K562 (cell line): ENCODE measurements at regions not wholly inside any gene's neighbourhood (a gene's known extent, or its start where the extent isn't known, plus 50 kb on each side); places are given as distances from the start of the nearest gene placed in this dataset.
A peak's percentile ranks its signal among the peaks of the same experiment; 100 is the strongest.
"Not testable (repeated sequence)": the region's sequence is repeated elsewhere in the genome, so short reads cannot be mapped to it uniquely, and the experiment has no call there.

Source experiments
- ATAC-seq: fragments of 200-7000 bp; cut with Tn5 transposase; 3 replicates; pipeline ENCODE4 v1.9.1; 2020; ENCODE audit warnings: moderate library complexity
- BruUV-seq: library from RNA; stranded (reverse); fragments of 400-500 nt; replicated peaks from 2 replicates; lab custom pipeline; 2021; lab: Mats Ljungman, UMichigan
- CTCF ChIA-PET: fragments of 300-600 bp; formaldehyde crosslinking; extraction: SDS; loops from one replicate; lab custom pipeline; 2021; ENCODE audit warnings: low intra/inter-chr PET ratio; lab: Yijun Ruan, JAX
- POLR2A ChIA-PET: fragments of 300-600, 350-650 bp; sonication (Branson Sonifier 250); formaldehyde crosslinking; extraction: SDS; loops from one replicate; lab custom pipeline; 2021; ENCODE audit warnings: antibody characterized with exemption, inconsistent platforms; lab: Yijun Ruan, JAX
- DNase-seq, 4 experiments: peaks; one replicate each; pipeline versions ENCODE4 v3.0.0 to v3.0.0-alpha.2; 2011 to 2018; ENCODE audit warnings: low spot score in 3 of 4, mixed read lengths in 3 of 4; ENCODE audit errors: extremely low read depth in 1 of 4
- FAIRE-seq: peaks from 2 replicates; lab custom pipeline; 2011; peaks lifted over from hg19 to GRCh38; lab: Jason Lieb, UNC
- H2AFZ ChIP-seq: 2 replicates; pipeline ENCODE4 v1.6.0; 2011; ENCODE audit warnings: low read depth, low read length, control low read depth, inconsistent platforms
- H3K27ac ChIP-seq: fragments of 200-600 bp; 3 replicates; pipeline ENCODE4 v1.8.0; 2011; ENCODE audit warnings: low read depth, mild to moderate bottlenecking, control low read depth, inconsistent platforms, low read length, moderate library complexity, mixed read lengths; ENCODE audit errors: extremely low read depth
- H3K27me3 ChIP-seq, 2 experiments: fragments of 300-600 bp in 1 of 2; 2 replicates in 1 of 2; 3 replicates in 1 of 2; pipeline versions ENCODE4 v1.6.0 to v1.8.0; 2011; ENCODE audit warnings: inconsistent platforms in 2 of 2, low read length in 2 of 2, mild to moderate bottlenecking in 1 of 2, mixed read lengths in 1 of 2, moderate library complexity in 1 of 2; ENCODE audit not compliant: control insufficient read depth in 2 of 2, insufficient read depth in 2 of 2
- H3K36me3 ChIP-seq: fragments of 300-600 bp; 3 replicates; pipeline ENCODE4 v1.8.0; 2011; ENCODE audit warnings: mild to moderate bottlenecking, low read length, inconsistent platforms; ENCODE audit not compliant: control insufficient read depth, insufficient read depth
- H3K4me1 ChIP-seq, 2 experiments: fragments of 200-600 bp in 1 of 2; replicated peaks in 1 of 2; 2 replicates in 1 of 2; 3 replicates in 1 of 2; pipeline versions ENCODE4 v1.5.1 to v1.8.0; 2011; ENCODE audit warnings: inconsistent platforms in 2 of 2, low read length in 2 of 2, mild to moderate bottlenecking in 1 of 2, mixed read lengths in 1 of 2, moderate library complexity in 1 of 2; ENCODE audit not compliant: control insufficient read depth in 2 of 2, insufficient read depth in 2 of 2
- H3K4me2 ChIP-seq: 2 replicates; pipeline ENCODE4 v1.6.1; 2011; ENCODE audit warnings: low read length, control low read depth, inconsistent platforms, mixed read lengths; ENCODE audit not compliant: insufficient read depth
- H3K4me3 ChIP-seq: fragments of 200-600 bp; sonication (generic), shearing (Covaris generic); 2 replicates; pipeline ENCODE4 v1.5.1; 2016; ENCODE audit warnings: control low read depth, inconsistent platforms
- H3K79me2 ChIP-seq: fragments of 200-600 bp; 3 replicates; pipeline ENCODE4 v1.8.0; 2011; ENCODE audit warnings: low read length, inconsistent platforms; ENCODE audit not compliant: control insufficient read depth, insufficient read depth
- H3K9ac ChIP-seq, 2 experiments: 2 replicates each; pipeline versions ENCODE4 v1.6.0 to v1.6.1; 2011; ENCODE audit warnings: low read depth in 2 of 2, low read length in 2 of 2, control low read depth in 1 of 2, inconsistent platforms in 1 of 2, mild to moderate bottlenecking in 1 of 2, mixed read lengths in 1 of 2; ENCODE audit not compliant: insufficient read depth in 1 of 2
- H3K9me1 ChIP-seq: one replicate; pipeline ENCODE4 v1.6.0; 2011; ENCODE audit warnings: inconsistent platforms, mild to moderate bottlenecking, low read length, moderate library complexity; ENCODE audit not compliant: control insufficient read depth, insufficient read depth
- H3K9me3 ChIP-seq: replicated peaks from 2 replicates; pipeline ENCODE4 v1.5.1; 2011; ENCODE audit warnings: low read depth, low read length, inconsistent platforms; ENCODE audit not compliant: control insufficient read depth, insufficient read depth
- H4K20me1 ChIP-seq: replicated peaks from 2 replicates; pipeline ENCODE4 v1.6.1; 2011; ENCODE audit warnings: low read length, inconsistent platforms, mixed read lengths; ENCODE audit not compliant: control insufficient read depth, insufficient read depth
- BCL6 ChIP-seq: fragments of 250-450 bp; sonication (Bioruptor Pico); IDR thresholded peaks from 2 replicates; pipeline ENCODE4 v1.4.0; 2020
- FOXO4 ChIP-seq: fragments of 450-650 bp; formaldehyde crosslinking; IDR thresholded peaks from 2 replicates; pipeline ENCODE4 v1.4.0; 2020; ENCODE audit warnings: mild to moderate bottlenecking, moderate library complexity
- HIVEP1 ChIP-seq: fragments of 250-450 bp; sonication (Bioruptor Pico); IDR thresholded peaks from 2 replicates; pipeline ENCODE4 v1.4.0; 2020; ENCODE audit warnings: mild to moderate bottlenecking
- NR4A1 ChIP-seq, 2 experiments: fragments of 250-450 bp in 1 of 2; fragments of 450-650 bp in 1 of 2; sonication (Bioruptor Pico) in 1 of 2; IDR thresholded peaks; 2 replicates each; pipeline versions ENCODE4 v1.4.0 to v1.6.1; 2016 to 2020; ENCODE audit warnings: mild to moderate bottlenecking in 2 of 2, missing compliant biosample characterization in 1 of 2, missing genetic modification characterization in 1 of 2, moderate library complexity in 1 of 2
- SRF ChIP-seq, 2 experiments: fragments of 250-450, 450-650 bp in 1 of 2; sonication (Bioruptor Pico) in 1 of 2; sonication (generic) in 1 of 2; formaldehyde crosslinking; IDR thresholded peaks; 2 replicates each; pipeline versions ENCODE4 v1.5.0 to v1.5.1; 2020 to 2022; ENCODE audit warnings: mild to moderate bottlenecking in 1 of 2, missing genetic modification reagents in 1 of 2
- ZC3H4 ChIP-seq: sonication (generic); formaldehyde crosslinking; IDR thresholded peaks from 2 replicates; pipeline ENCODE4 v1.9.0; 2021; ENCODE audit warnings: missing genetic modification reagents, borderline replicate concordance
- ZNF436 ChIP-seq: fragments of 250-450, 450-650 bp; sonication (Bioruptor Pico); formaldehyde crosslinking; IDR thresholded peaks from 2 replicates; pipeline ENCODE4 v1.7.0; 2020; ENCODE audit warnings: mild to moderate bottlenecking
- ZNF583 ChIP-seq: fragments of 250-450 bp; sonication (Bioruptor Pico); IDR thresholded peaks from 2 replicates; pipeline ENCODE4 v1.4.0; 2020
- WGBS: fragments of 100-300 bp; shearing (Covaris generic); methylation state at CpG from one replicate; pipeline ENCODE4 v1.1.6; 2016; ENCODE audit warnings: low coverage, mixed read lengths; ENCODE audit not compliant: insufficient coverage; ENCODE audit errors: missing lambda C conversion rate; 5-methylcytosine and 5-hydroxymethylcytosine counted together
- in situ Hi-C: fragments of 300-500 bp; cut with MboI; formaldehyde crosslinking; loops from 4 replicates; pipeline ENCODE4 v1.15.0; 2018; ENCODE audit warnings: inconsistent platforms, mixed read lengths
- intact Hi-C: fragments of 100-400 bp; cut with micrococcal nuclease; formaldehyde crosslinking; loops from 2 replicates; pipeline ENCODE4 v1.14.2; 2022

GRCh38 chr21:8234059-8234458 is 2287.3 kb upstream of the TPTE start (continued):
- TF ChIP-seq FOXO4 (CRISPR knock-in tag) (peak; percentile 93), ZC3H4 (CRISPR knock-in tag) (0 out of 2 replicates have a peak, but pooled peaks have one; percentile 12), NR4A1 (CRISPR knock-in tag; IDR thresholded peaks at IDR 0.05) (peak; percentile 86; the same call in 1 of the 2 replicates), ZNF436 (peak; percentile 94), ZNF583 (peak; percentile 91; the same call in 1 of the 2 replicates), HIVEP1 (CRISPR knock-in tag) (peak; percentile 96), BCL6 (CRISPR knock-in tag) (0 out of 2 replicates have a peak, but pooled peaks have one; percentile 64), SRF (CRISPR knock-in tag; IDR thresholded peaks at IDR 0.05) (peak in 1 of 2 experiments; percentile 86; a peak in 2 of 4 replicates)
- TF ChIP-seq NR4A1 (tag; IDR thresholded peaks at IDR 0.05), result not testable (repeated sequence)

- CTCF ChIA-PET, H4K20me1 ChIP-seq, intact Hi-C loops, H3K9me1 ChIP-seq, FAIRE-seq, H3K4me2 ChIP-seq, H3K4me1 ChIP-seq, H3K9me3 ChIP-seq, H2AFZ ChIP-seq, H3K79me2 ChIP-seq, H3K9ac ChIP-seq, POLR2A ChIA-PET, DNase-seq, BruUV-seq, H3K4me3 ChIP-seq, H3K27ac ChIP-seq, H3K27me3 ChIP-seq, H3K36me3 ChIP-seq: not testable (repeated sequence)
- WGBS, result no CpG with 5 or more reads among the region's 49 CpGs
- peak; percentile 86 for ATAC-seq
- in situ Hi-C loops, result loop anchor here (5.0 kb wide), 1 partner anchor 752 kb away; no protein-coding TSS in a partner anchor
Measured at GRCh38 chr21:8244723-8245641, 2276.4 kb upstream of the TPTE start.

GRCh38 chr21:8245642-8246402 is 2275.6 kb upstream of the TPTE start:
- H3K9me3 ChIP-seq, H4K20me1 ChIP-seq, H3K9me1 ChIP-seq, POLR2A ChIA-PET, H3K27ac ChIP-seq, CTCF ChIA-PET, H3K4me2 ChIP-seq, H3K4me3 ChIP-seq, DNase-seq, FAIRE-seq, H3K36me3 ChIP-seq, H2AFZ ChIP-seq, BruUV-seq, H3K79me2 ChIP-seq, in situ Hi-C loops, H3K27me3 ChIP-seq, H3K4me1 ChIP-seq, intact Hi-C loops, H3K9ac ChIP-seq: not testable (repeated sequence)
- no CpG with 5 or more reads among the region's 40 CpGs for WGBS
- peak; percentile 91 for ATAC-seq
